ENCODE measurements at regions not wholly inside any gene's neighbourhood (a gene's known extent, or its start where the extent isn't known, plus 50 kb on each side); places are given as distances from the start of the nearest gene placed in this dataset.

- DNase-seq, result no peak
Observed at GRCh38 chr2:18422432-18423165, 137.9 kb downstream of the RDH14 start.

DNA sequence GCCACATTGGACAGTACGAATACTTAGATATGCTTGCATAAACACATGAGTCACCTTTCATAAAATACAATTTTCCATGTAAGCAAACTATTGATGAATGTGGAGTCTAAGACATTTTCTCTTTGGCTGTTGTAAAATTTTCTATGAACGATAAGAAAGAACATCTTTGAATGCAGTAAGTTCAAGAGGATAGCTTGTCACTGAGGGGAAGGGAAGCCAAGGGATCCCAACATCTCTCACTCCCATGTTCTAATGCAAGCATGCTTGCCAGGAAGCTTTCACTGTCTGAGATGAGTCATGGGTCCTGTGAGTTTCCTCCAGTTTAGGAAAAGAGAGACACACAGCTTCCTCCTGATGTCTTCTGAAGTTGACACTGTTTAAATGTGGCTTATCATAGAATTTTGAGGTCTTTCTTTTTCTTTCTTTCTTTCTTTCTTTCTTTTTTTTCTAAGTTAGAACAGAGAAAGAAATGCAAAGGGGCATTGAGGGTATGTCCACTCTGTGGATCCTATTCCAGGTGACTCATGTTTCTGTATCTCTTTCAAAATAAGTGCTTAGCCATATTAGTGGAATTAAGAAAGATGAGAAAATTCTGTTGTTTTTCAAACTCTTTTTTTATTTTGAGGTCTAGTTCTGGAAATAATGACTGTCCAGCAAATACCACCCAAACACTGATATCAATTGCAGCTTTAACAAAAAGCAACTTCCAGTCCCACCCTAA lies 146.6 kb downstream of the RDH14 start:
- peak; percentile 85 for DNase-seq

DNA sequence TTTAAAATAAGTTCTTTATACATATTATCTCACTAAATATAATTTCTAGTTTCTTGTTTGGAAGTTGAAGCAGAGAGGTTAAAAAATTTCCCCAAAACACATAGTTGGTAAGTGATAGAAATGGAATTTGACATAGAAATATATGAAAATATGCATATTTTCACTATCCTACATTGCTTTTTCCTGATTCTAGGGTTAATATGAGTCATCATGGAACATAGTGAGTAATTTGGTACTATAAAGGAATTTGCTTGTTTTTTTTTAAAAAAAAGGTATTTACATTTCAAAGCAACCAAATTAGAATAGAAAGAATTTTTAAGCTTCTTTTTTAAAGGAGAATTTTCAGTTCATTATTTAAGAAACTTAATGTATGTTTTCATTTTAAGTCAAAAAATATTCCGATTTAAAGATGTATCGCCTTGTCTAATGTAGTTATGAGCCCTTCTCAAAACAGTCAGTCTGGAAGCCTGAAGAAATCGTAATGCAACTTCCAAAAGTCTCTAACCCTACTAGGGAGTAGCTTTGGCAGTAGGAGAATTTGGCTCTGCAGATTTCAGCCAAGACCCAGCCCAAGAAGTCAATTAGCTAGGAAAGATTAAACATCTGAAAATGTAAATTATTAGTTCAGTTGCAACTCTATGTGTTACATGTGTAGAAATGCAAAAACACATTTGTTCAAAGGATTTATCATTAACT lies 147.3 kb downstream of the RDH14 start:
- peak; percentile 53 for DNase-seq

DNA sequence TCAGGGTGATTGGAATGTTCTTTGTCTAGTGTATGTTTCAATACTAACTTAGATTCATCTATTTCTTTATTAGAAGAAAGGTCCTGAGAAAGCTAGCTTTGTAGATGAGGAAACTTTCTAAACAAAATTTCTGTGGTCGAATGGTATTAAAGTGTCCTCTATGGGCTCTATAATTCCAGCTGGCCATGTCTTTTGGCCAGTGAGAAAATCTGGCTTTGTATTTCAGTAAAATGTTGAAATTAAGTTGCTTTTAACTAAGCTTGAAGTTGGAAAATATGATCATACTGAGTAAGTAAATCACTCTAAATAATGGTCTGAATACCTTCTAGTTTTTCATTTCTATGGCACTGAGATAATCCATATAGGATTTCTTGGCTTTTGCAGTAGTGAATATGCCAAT lies 148.8 kb downstream of the RDH14 start:
- DNase-seq, result no peak

DNA sequence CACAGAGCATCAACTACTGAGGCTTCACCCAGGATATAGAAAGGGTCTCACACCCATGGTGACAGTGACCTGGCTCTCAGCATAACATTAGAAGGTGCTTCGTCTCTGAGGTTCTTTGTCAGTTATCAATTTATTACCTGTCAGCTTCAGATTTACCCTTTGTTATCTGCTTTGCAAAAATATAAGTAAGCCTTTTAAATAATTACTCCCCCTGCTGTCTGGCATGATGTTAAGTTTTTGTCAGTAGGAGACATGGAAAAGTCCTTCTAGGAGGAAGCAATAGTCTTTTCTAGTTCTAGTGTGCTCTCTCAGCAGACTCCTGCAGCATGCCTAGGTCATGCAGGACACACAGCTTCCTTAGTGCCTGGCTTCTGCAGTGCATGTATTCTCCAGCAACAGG lies 149.9 kb downstream of the RDH14 start:
- DNase-seq, result no peak

GRCh38 chr2:18408638-18409037 lies 151.8 kb downstream of the RDH14 start:
- no peak for DNase-seq

- DNase-seq, result no peak
Observed at GRCh38 chr2:18406219-18406618, 154.2 kb downstream of the RDH14 start.

GRCh38 chr2:18404708-18405107 lies 155.7 kb downstream of the RDH14 start:
- DNase-seq, result no peak

DNA sequence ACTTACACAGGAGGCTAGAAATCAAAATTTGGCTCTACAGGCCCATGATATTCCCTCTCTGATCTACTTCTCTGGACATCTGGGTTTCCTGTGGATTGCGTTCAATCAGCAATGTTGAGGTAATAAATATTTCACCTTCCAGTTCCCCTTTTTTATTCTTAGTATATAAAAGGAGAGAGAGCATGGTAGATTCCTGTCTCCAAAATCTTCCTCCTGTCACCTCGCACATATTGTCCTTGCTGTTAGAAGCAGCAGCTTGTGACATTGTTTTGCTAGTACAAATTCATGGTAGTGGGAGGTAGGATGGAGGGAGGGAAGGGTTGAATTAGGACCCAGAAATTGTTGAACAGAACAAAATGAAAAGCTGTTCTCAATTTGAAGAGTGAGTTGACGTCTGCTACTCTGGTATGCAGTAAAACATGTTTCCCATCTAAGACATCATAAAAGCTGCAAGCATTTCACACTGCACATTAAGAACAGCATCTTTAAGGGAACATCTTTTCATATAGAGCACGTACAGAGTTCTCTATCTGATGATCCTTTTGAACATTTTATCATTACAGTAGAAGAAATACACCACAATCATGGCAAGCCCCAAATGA lies 156.4 kb downstream of the RDH14 start:
- no peak for DNase-seq

DNA sequence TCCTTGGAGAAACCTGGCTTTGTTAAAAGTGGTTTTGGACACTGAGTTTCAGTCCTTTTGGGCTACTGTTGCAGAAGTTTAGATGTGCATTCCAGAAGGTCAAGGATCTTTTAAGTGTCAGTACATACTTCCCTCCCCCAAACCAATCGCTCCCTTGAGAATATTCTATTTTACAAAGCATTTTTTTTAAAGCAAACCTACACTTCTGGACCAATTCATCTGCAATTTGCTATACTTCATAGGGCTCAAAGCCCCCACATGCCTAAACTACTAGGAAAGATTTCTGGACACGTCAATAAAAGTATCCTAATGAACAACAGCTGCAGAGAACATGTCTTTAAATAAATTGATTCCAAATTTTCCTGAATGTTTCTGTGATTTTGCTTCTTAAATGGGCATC lies 157.6 kb downstream of the RDH14 start:
- DNase-seq, result no peak

DNA sequence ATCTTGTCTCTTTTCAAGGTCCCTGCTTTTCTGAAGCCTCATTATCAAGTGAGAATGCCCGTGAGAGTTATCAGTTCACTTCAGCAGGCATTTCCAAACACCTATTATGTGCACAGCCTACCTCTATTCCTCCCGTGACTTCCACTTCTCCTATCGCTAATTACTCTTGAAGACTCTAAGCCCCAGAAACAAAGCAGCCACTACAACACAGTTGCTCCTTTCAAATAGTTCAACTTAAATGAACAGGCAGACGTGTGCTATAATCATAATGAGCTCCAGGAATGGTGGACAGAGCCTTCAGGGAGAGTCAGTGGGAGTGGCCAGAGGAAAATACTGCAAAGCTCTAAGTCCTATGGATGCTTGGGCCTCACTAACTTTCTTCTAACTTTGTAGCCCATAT lies 159.0 kb downstream of the RDH14 start:
- DNase-seq, result no peak

- no peak for DNase-seq
Observed at GRCh38 chr2:18399601-18400000, 160.9 kb downstream of the RDH14 start.

- no peak for DNase-seq
Observed at GRCh38 chr2:18398833-18399232, 161.6 kb downstream of the RDH14 start.

- DNase-seq, result no peak
Observed at GRCh38 chr2:18396329-18397010, 164.0 kb downstream of the RDH14 start.

- no peak for DNase-seq
Observed at GRCh38 chr2:18395555-18395954, 164.9 kb downstream of the RDH14 start.

GRCh38 chr2:18387441-18388206 lies 172.8 kb downstream of the RDH14 start:
- peak; percentile 73 for DNase-seq

- peak; percentile 26 for DNase-seq
Observed at GRCh38 chr2:18384242-18384641, 176.2 kb downstream of the RDH14 start.

DNA sequence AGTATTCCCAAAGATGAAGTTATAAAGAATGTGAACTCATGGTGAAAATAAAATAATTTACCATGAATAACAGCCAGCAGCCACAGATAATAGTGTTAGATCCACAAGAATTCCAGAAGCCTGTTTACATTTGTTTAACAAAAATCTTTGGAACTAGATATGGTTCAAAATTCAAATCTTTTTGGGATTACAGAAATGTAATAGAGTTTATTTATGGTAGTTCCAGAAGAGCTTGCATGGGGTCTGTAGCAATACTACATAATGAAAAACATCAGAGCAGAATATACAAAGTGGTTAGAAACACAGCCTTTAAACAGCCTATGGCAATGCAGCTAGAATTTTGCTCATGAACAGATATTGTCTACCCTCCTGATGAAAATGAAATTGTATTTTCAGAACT lies 179.1 kb downstream of the RDH14 start:
- DNase-seq, result no peak

- DNase-seq, result no peak
Observed at GRCh38 chr2:18380321-18380720, 180.1 kb downstream of the RDH14 start.

DNA sequence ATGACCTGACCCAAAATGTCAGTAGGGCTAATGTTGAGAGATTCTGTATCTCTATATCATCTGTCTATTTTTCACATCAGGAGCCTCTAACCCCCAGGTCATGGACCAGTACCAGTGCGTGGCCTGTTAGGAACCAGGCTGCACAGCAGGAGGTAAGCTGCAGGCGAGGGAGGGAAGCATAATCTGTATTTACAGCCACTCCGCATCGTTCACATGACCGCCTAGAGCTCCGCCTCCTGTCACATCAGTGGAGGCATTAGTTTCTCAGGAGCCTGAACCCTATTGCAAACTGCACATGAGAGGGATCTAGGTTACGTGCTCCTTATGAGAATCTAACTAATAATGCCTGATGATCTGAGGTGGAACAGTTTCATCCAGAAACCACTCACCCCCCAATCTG lies 180.6 kb downstream of the RDH14 start:
- no peak for DNase-seq

GRCh38 chr2:18378020-18378653 lies 182.3 kb downstream of the RDH14 start:
- DNase-seq, result peak; percentile 51

- DNase-seq, result no peak
Observed at GRCh38 chr2:18376936-18377335, 183.5 kb downstream of the RDH14 start.
